OCI-LY3 (cell line): ENCODE measurements at regions not wholly inside any gene's neighbourhood (a gene's known extent, or its start where the extent isn't known, plus 50 kb on each side); places are given as distances from the start of the nearest gene placed in this dataset.

Source experiments
- H2AFZ ChIP-seq: fragments of 200-600, 300-600 bp; shearing (Covaris generic); 2 replicates; pipeline ENCODE4 v1.6.0; 2014; ENCODE audit warnings: antibody characterized with exemption, low read depth, low read length
- H3K27ac ChIP-seq: fragments of 200-600, 300-600 bp; sonication (generic); 2 replicates; pipeline ENCODE4 v1.5.1; 2014; ENCODE audit warnings: mild to moderate bottlenecking, low read length, moderate library complexity, mixed read lengths
- H3K27me3 ChIP-seq: fragments of 200-600, 300-600 bp; sonication (generic); 2 replicates; pipeline ENCODE4 v1.6.1; 2014; ENCODE audit warnings: low read depth, low read length, mixed read lengths
- H3K36me3 ChIP-seq: fragments of 200-600, 300-600 bp; sonication (generic); replicated peaks from 2 replicates; pipeline ENCODE3; 2014; ENCODE audit warnings: low read depth, low read length, mixed read lengths
- H3K4me1 ChIP-seq: fragments of 300-600, 200-600 bp; sonication (generic); 2 replicates; pipeline ENCODE4 v1.6.1; 2014; ENCODE audit warnings: low read length, mixed read lengths
- H3K4me2 ChIP-seq: fragments of 200-600, 300-600 bp; sonication (generic); 2 replicates; pipeline ENCODE4 v1.6.1; 2014; ENCODE audit warnings: low read length, mixed read lengths
- H3K4me3 ChIP-seq: fragments of 300-600, 200-600 bp; sonication (generic); 2 replicates; pipeline ENCODE4 v1.5.1; 2014; ENCODE audit warnings: antibody characterized with exemption, mild to moderate bottlenecking, low read length, moderate library complexity
- H3K79me2 ChIP-seq: fragments of 300-600, 200-600 bp; shearing (Covaris generic); 2 replicates; pipeline ENCODE4 v1.6.1; 2014; ENCODE audit warnings: mild to moderate bottlenecking, low read length, mixed read lengths
- H3K9ac ChIP-seq: fragments of 300-600, 200-600 bp; shearing (Covaris generic); 2 replicates; pipeline ENCODE4 v1.6.0; 2014; ENCODE audit warnings: mild to moderate bottlenecking, low read length, moderate library complexity
- H3K9me3 ChIP-seq: fragments of 200-600, 300-600 bp; shearing (Covaris generic); 2 replicates; pipeline ENCODE4 v1.6.1; 2014; ENCODE audit warnings: low read length, mixed read lengths; ENCODE audit not compliant: insufficient read depth
- H4K20me1 ChIP-seq: fragments of 200-600, 300-600 bp; sonication (generic); 2 replicates; pipeline ENCODE4 v1.6.1; 2016; ENCODE audit warnings: low read length, mixed read lengths; ENCODE audit not compliant: insufficient read depth
- CTCF ChIP-seq: fragments of 200-600, 300-600 bp; sonication (generic); IDR thresholded peaks from 2 replicates; pipeline ENCODE4 v1.5.1; 2014; ENCODE audit warnings: antibody characterized with exemption, low read length, low read depth
- EZH2phosphoT487 ChIP-seq: fragments of 200-600 bp; shearing (Covaris generic); IDR thresholded peaks from 2 replicates; pipeline ENCODE4 v1.6.1; 2018; ENCODE audit warnings: antibody characterized with exemption, mixed run types, low read depth

GRCh38 chr21:15306271-15306670 lies 241.5 kb upstream of the NRIP1 start:
- no peak overlapping the region for H3K27ac ChIP-seq
- H4K20me1 ChIP-seq = no peaks in the 10 kb centered on the region
- TF ChIP-seq EZH2phosphoT487 = no peak
- TF ChIP-seq CTCF = no peak
- H2AFZ ChIP-seq = no peak overlapping the region
- no peak overlapping the region for H3K9ac ChIP-seq
- no peaks in the 10 kb centered on the region for H3K4me1 ChIP-seq
- no peaks in the 10 kb centered on the region for H3K27me3 ChIP-seq
- H3K9me3 ChIP-seq = 0 out of 2 replicates have a peak, but pooled peaks cover 2% of the 10 kb centered on the region
- no peaks in the 10 kb centered on the region for H3K79me2 ChIP-seq
- no peak overlapping the region for H3K4me3 ChIP-seq
- H3K36me3 ChIP-seq = no peaks in the 10 kb centered on the region
- H3K4me2 ChIP-seq = no peak overlapping the region

- H3K4me1 ChIP-seq = no peaks in the 10 kb centered on the region
- no peaks in the 10 kb centered on the region for H3K36me3 ChIP-seq
- H3K4me2 ChIP-seq = no peak overlapping the region
- H3K4me3 ChIP-seq = no peak overlapping the region
- H4K20me1 ChIP-seq = no peaks in the 10 kb centered on the region
- no peaks in the 10 kb centered on the region for H3K27me3 ChIP-seq
- H3K79me2 ChIP-seq = no peaks in the 10 kb centered on the region
- no peak overlapping the region for H3K9ac ChIP-seq
- H3K9me3 ChIP-seq = no peaks in the 10 kb centered on the region
- TF ChIP-seq CTCF (no peak), EZH2phosphoT487 (no peak)
- H3K27ac ChIP-seq = no peak overlapping the region
- no peak overlapping the region for H2AFZ ChIP-seq
Measured at GRCh38 chr21:15308333-15308732, 243.5 kb upstream of the NRIP1 start.

- Histone ChIP-seq H3K79me2 (no peaks in the 10 kb centered on the region), H3K9me3 (no peaks in the 10 kb centered on the region), H2AFZ (no peak overlapping the region), H3K4me2 (no peak overlapping the region), H3K9ac (no peak overlapping the region), H3K4me3 (no peak overlapping the region), H3K36me3 (no peaks in the 10 kb centered on the region), H4K20me1 (no peaks in the 10 kb centered on the region), H3K4me1 (no peaks in the 10 kb centered on the region), H3K27ac (no peak overlapping the region), H3K27me3 (no peaks in the 10 kb centered on the region)
- TF ChIP-seq EZH2phosphoT487 (no peak), CTCF (no peak)
Measured at GRCh38 chr21:15309022-15309590, 244.3 kb upstream of the NRIP1 start.

- no peaks in the 10 kb centered on the region for H3K4me1 ChIP-seq
- no peaks in the 10 kb centered on the region for H3K36me3 ChIP-seq
- H2AFZ ChIP-seq = no peak overlapping the region
- no peaks in the 10 kb centered on the region for H4K20me1 ChIP-seq
- no peak overlapping the region for H3K27ac ChIP-seq
- no peaks in the 10 kb centered on the region for H3K9me3 ChIP-seq
- H3K79me2 ChIP-seq = no peaks in the 10 kb centered on the region
- H3K9ac ChIP-seq = no peak overlapping the region
- no peak overlapping the region for H3K4me3 ChIP-seq
- no peak overlapping the region for H3K4me2 ChIP-seq
- H3K27me3 ChIP-seq = no peaks in the 10 kb centered on the region
- no peak for TF ChIP-seq EZH2phosphoT487
- no peak for TF ChIP-seq CTCF
Measured at GRCh38 chr21:15309721-15310120, 244.9 kb upstream of the NRIP1 start.
